Esophagus squamous epithelium (tissue), 5 donors: ENCODE measurements at regions not wholly inside any gene's neighbourhood (a gene's known extent, or its start where the extent isn't known, plus 50 kb on each side); places are given as distances from the start of the nearest gene placed in this dataset.

Experiments used
- DNase-seq: peaks from one replicate; lab custom pipeline; 2025; lab: John Stamatoyannopoulos, UW
- H3K27ac ChIP-seq, 4 donors: fragments of 200-600 bp; sonication (generic); one replicate each; pipeline ENCODE4 v1.5.1; 2016 to 2019; ENCODE audit warnings: mild to moderate bottlenecking in 1 of 4
- H3K27me3 ChIP-seq, 4 donors: fragments of 200-600 bp; sonication (generic); 1 replicate in 3 of 4; 2 replicates in 1 of 4; pipeline versions ENCODE4 v1.5.1 to v1.6.0; 2017 to 2021; ENCODE audit warnings: antibody characterized with exemption in 1 of 4
- H3K36me3 ChIP-seq, 3 donors: fragments of 200-600 bp; sonication (generic); one replicate each; pipeline ENCODE4 v1.5.1; 2016 to 2019
- H3K4me1 ChIP-seq, 3 donors: fragments of 200-600 bp; sonication (generic); one replicate each; pipeline ENCODE4 v1.5.1; 2017 to 2019
- H3K4me3 ChIP-seq, 4 donors: fragments of 200-600 bp; sonication (generic); 1 replicate in 3 of 4; 2 replicates in 1 of 4; pipeline ENCODE4 v1.5.1; 2016 to 2019; ENCODE audit warnings: mild to moderate bottlenecking in 2 of 4, moderate library complexity in 1 of 4
- H3K9me3 ChIP-seq, 3 donors: fragments of 200-600 bp; sonication (generic); one replicate each; pipeline ENCODE4 v1.5.1; 2016 to 2019
- POLR2A ChIP-seq, 4 donors: fragments of 450-650 bp; IDR thresholded peaks; one replicate each; pipeline ENCODE4 v1.6.1; 2017; ENCODE audit warnings: antibody characterized with exemption in 4 of 4, mild to moderate bottlenecking in 4 of 4, moderate library complexity in 3 of 4
- WGBS, 2 donors: methylation state at CpG; one replicate each; pipeline ENCODE4 v1.1.5; 2018; 5-methylcytosine and 5-hydroxymethylcytosine counted together
- intact Hi-C: fragments of 100-400 bp; cut with DNase I; formaldehyde crosslinking; loops from one replicate; pipeline ENCODE4 v1.15.0; 2022
- TF ChIP-seq, protein P1 (sequence below), 6 experiments: fragments of 450-650 bp in 4 of 6; fragments of 200-600 bp in 2 of 6; sonication (generic) in 2 of 6; IDR thresholded peaks; one replicate each; pipeline ENCODE4 v1.5.1; 2016 to 2019; ENCODE audit warnings: antibody characterized with exemption in 6 of 6, mild to moderate bottlenecking in 4 of 6, moderate library complexity in 4 of 6
- donor health status: DM: yes; HTN: yes; CAD: no.

- no peak for DNase-seq
- no peak for TF ChIP-seq POLR2A (IDR thresholded peaks at IDR 0.05)
- TF ChIP-seq, protein P1, sequence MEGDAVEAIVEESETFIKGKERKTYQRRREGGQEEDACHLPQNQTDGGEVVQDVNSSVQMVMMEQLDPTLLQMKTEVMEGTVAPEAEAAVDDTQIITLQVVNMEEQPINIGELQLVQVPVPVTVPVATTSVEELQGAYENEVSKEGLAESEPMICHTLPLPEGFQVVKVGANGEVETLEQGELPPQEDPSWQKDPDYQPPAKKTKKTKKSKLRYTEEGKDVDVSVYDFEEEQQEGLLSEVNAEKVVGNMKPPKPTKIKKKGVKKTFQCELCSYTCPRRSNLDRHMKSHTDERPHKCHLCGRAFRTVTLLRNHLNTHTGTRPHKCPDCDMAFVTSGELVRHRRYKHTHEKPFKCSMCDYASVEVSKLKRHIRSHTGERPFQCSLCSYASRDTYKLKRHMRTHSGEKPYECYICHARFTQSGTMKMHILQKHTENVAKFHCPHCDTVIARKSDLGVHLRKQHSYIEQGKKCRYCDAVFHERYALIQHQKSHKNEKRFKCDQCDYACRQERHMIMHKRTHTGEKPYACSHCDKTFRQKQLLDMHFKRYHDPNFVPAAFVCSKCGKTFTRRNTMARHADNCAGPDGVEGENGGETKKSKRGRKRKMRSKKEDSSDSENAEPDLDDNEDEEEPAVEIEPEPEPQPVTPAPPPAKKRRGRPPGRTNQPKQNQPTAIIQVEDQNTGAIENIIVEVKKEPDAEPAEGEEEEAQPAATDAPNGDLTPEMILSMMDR (IDR thresholded peaks at IDR 0.05) = no peak
- Histone ChIP-seq H3K36me3 (no peaks in the 10 kb centered on the region), H3K9me3 (no peaks in the 10 kb centered on the region), H3K27ac (no peak overlapping the region), H3K27me3 (peaks cover 0 to 13% (median 0%) of the 10 kb centered on the region in 4 donors), H3K4me3 (no peak overlapping the region), H3K4me1 (no peaks in the 10 kb centered on the region)
- intact Hi-C loops = no loop called here
- WGBS, 2 donors = 84 to 87% methylated on average over 9 of the region's 9 CpGs
These were observed 272.0 kb upstream of the RORA start for GRCh38 chr15:61500951-61501620.

DNA sequence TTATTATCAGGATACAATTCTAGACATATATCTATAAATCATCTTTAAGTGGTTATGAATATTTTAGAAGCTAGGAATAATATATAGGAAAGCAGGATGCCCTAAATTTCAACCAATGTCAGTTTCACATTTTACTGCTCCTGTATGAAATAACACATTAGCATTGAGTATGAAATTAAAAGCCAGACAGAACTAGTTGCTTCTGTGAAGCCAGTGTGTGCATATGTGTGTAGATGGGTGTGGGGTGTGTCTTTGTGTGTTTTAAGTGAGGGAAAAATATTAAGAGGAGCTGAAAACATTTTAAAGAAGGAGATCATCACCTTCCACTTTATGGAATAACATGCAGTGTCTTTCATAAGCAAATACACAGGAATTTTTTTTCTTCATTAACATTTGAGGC lies 271.4 kb upstream of the RORA start:
- H3K4me1 ChIP-seq = no peaks in the 10 kb centered on the region
- no peaks in the 10 kb centered on the region for H3K9me3 ChIP-seq
- TF ChIP-seq, protein P1 (IDR thresholded peaks at IDR 0.05) = no peak
- TF ChIP-seq POLR2A (IDR thresholded peaks at IDR 0.05) = no peak
- no peak for DNase-seq
- H3K27me3 ChIP-seq = peaks cover 0 to 13% (median 0%) of the 10 kb centered on the region in 4 donors
- H3K36me3 ChIP-seq = no peaks in the 10 kb centered on the region
- intact Hi-C loops = no loop called here
- no peak overlapping the region for H3K27ac ChIP-seq
- H3K4me3 ChIP-seq = no peak overlapping the region

DNA sequence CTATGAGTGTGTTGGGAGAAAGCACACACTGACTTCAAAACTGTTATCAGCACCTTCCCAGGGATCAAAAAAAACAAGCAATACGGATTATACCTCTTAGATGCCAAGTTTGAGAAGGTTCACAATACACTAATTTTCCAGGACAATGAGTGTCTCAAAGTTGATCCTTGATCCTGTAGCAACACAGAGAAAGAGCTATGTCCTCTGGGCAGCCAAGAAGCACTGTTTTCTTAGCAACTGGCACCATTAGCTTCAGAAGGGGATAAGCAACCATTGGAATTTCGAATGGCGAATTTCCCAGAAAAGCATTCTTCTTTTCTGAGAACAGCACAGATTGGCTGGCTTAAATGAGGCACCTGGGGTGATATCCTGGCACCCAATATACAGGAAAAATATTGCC lies 270.3 kb upstream of the RORA start:
- H3K4me3 ChIP-seq = no peak overlapping the region
- H3K27ac ChIP-seq = no peak overlapping the region
- intact Hi-C loops = no loop called here
- H3K27me3 ChIP-seq = peaks cover 0 to 17% (median 0%) of the 10 kb centered on the region in 4 donors
- WGBS, 2 donors = 26 to 37% methylated on average over 3 of the region's 3 CpGs
- no peak for DNase-seq
- H3K4me1 ChIP-seq = no peaks in the 10 kb centered on the region
- no peaks in the 10 kb centered on the region for H3K9me3 ChIP-seq
- H3K36me3 ChIP-seq = no peaks in the 10 kb centered on the region
- no peak for TF ChIP-seq POLR2A (IDR thresholded peaks at IDR 0.05)
- TF ChIP-seq, protein P1 (IDR thresholded peaks at IDR 0.05) = no peak

GRCh38 chr15:61489571-61489970 lies 260.5 kb upstream of the RORA start:
- WGBS, 2 donors = 57 to 67% methylated on average over 1 of the region's 1 CpG
- intact Hi-C loops = no loop called here
- H3K36me3 ChIP-seq = no peaks in the 10 kb centered on the region
- H3K4me3 ChIP-seq = no peak overlapping the region
- no peaks in the 10 kb centered on the region for H3K4me1 ChIP-seq
- no peaks in the 10 kb centered on the region for H3K9me3 ChIP-seq
- DNase-seq = no peak
- H3K27ac ChIP-seq = no peak overlapping the region
- peaks cover 0 to 4% (median 0%) of the 10 kb centered on the region in 4 donors for H3K27me3 ChIP-seq
- TF ChIP-seq POLR2A (IDR thresholded peaks at IDR 0.05) = no peak
- TF ChIP-seq, protein P1 (IDR thresholded peaks at IDR 0.05) = no peak

GRCh38 chr15:61483599-61483998 lies 254.5 kb upstream of the RORA start:
- Histone ChIP-seq H3K36me3 (no peaks in the 10 kb centered on the region), H3K27me3 (no peaks in the 10 kb centered on the region), H3K27ac (no peak overlapping the region), H3K4me1 (no peaks in the 10 kb centered on the region), H3K4me3 (no peak overlapping the region), H3K9me3 (no peaks in the 10 kb centered on the region)
- 91 to 98% methylated on average over 5 to 6 of the region's 6 CpGs for WGBS, 2 donors
- intact Hi-C loops = no loop called here
- no peak for DNase-seq
- TF ChIP-seq POLR2A (IDR thresholded peaks at IDR 0.05) = no peak
- TF ChIP-seq, protein P1 (IDR thresholded peaks at IDR 0.05) = no peak
